ENCODE measurements at regions not wholly inside any gene's neighbourhood (a gene's known extent, or its start where the extent isn't known, plus 50 kb on each side); places are given as distances from the start of the nearest gene placed in this dataset.
"Not testable (repeated sequence)": the region's sequence is repeated elsewhere in the genome, so short reads cannot be mapped to it uniquely, and the experiment has no call there.

GRCh38 chr10:65030263-65030662 lies 1509.1 kb downstream of the REEP3 start:
- no peak for ATAC-seq (replicated peaks in 6 of 8)
- in situ Hi-C loops (cut with MboI; ENCODE audit: low pct_unique_long_range_greater_than_20kb in 2 of 9, low sequenced_read_pairs in 9 of 9, unreplicated experiment in 9 of 9): no loop called here

GRCh38 chr10:65032867-65033769 lies 1511.9 kb downstream of the REEP3 start:
- no peak overlapping the region for H3K27ac ChIP-seq
- in situ Hi-C loops (cut with MboI; ENCODE audit: low pct_unique_long_range_greater_than_20kb in 2 of 9, low sequenced_read_pairs in 9 of 9, unreplicated experiment in 9 of 9): no loop called here
- 3 to 92% (median 61%) methylated on average over 2 to 4 of the region's 4 CpGs for WGBS, 10 experiments
- ATAC-seq (replicated peaks in 6 of 8): peak in 3 of 8 experiments; percentile 54 to 77 (median 62)
- H3K4me3 ChIP-seq: no peak overlapping the region
- no peaks in the 10 kb centered on the region for H3K4me1 ChIP-seq (replicated peaks in 1 of 2)

More at GRCh38 chr10:65030263-65030662, 1509.1 kb downstream of the REEP3 start:
- H3K4me3 ChIP-seq: no peak overlapping the region
- no peak overlapping the region for H3K27ac ChIP-seq
- no peaks in the 10 kb centered on the region for H3K4me1 ChIP-seq (replicated peaks in 1 of 2)

DNA sequence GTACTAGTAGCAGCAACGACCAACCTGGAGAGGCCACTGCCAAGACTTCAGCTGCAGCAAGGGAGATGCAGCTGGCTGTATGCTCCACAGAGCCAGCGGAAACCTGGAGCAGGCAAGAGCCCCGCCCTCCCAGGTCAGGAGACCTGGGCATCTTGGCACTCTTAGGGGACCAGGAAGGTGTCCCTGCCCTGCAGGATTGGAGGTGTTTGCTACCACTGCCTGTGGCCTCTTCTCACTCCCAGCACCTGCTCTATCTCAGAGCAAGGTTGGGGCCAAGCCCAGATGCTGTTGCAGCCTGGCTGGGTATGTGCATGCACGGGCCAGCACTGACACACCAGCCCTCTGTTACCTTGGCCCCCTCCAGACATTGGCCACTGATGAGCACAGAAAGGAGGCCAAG lies 1512.8 kb downstream of the REEP3 start:
- in situ Hi-C loops (cut with MboI; ENCODE audit: low pct_unique_long_range_greater_than_20kb in 2 of 9, low sequenced_read_pairs in 9 of 9, unreplicated experiment in 9 of 9): no loop called here
- 0 to 89% (median 17%) methylated on average over 1 to 3 of the region's 4 CpGs; no CpG with 5 or more reads in 5 of the 10 experiments for WGBS, 10 experiments
- Histone ChIP-seq H3K4me3 (no peak overlapping the region), H3K4me1 (replicated peaks in 1 of 2) (no peaks in the 10 kb centered on the region), H3K27ac (no peak overlapping the region)
- ATAC-seq (replicated peaks in 6 of 8): peak in 2 of 8 experiments; percentile 22 to 24

GRCh38 chr10:65040796-65041195 lies 1519.6 kb downstream of the REEP3 start:
- H3K4me1 ChIP-seq (replicated peaks in 1 of 2): no peaks in the 10 kb centered on the region
- H3K27ac ChIP-seq: no peak overlapping the region
- ATAC-seq (replicated peaks in 6 of 8): no peak
- in situ Hi-C loops (cut with MboI; ENCODE audit: low pct_unique_long_range_greater_than_20kb in 2 of 9, low sequenced_read_pairs in 9 of 9, unreplicated experiment in 9 of 9): no loop called here
- H3K4me3 ChIP-seq: no peak overlapping the region

DNA sequence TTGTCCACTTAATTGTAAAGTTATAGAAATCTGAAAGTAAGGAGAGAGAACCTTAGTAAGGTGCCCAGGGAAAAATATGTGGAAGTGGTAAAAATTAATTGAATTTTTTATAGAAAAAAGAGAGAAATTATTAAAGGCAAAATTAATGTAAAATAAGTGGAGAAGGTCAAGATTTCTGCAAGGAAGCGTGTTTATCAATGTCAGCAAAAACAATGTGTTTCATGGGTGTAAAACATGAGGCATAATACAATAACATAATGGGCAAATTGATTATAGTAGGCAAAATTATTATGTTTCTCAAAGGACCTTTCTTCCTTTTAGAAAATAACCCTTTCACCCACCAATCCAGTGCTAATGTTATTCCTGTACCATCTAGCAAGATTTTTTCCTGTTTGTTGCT lies 1520.1 kb downstream of the REEP3 start:
- no peak overlapping the region for H3K27ac ChIP-seq
- no peaks in the 10 kb centered on the region for H3K4me1 ChIP-seq (replicated peaks in 1 of 2)
- 0 to 92% (median 78%) methylated on average over 1 of the region's 1 CpG; no CpG with 5 or more reads in 1 of the 10 experiments for WGBS, 10 experiments
- in situ Hi-C loops (cut with MboI; ENCODE audit: low pct_unique_long_range_greater_than_20kb in 2 of 9, low sequenced_read_pairs in 9 of 9, unreplicated experiment in 9 of 9): no loop called here
- H3K4me3 ChIP-seq: no peak overlapping the region
- no peak for ATAC-seq (replicated peaks in 6 of 8)

DNA sequence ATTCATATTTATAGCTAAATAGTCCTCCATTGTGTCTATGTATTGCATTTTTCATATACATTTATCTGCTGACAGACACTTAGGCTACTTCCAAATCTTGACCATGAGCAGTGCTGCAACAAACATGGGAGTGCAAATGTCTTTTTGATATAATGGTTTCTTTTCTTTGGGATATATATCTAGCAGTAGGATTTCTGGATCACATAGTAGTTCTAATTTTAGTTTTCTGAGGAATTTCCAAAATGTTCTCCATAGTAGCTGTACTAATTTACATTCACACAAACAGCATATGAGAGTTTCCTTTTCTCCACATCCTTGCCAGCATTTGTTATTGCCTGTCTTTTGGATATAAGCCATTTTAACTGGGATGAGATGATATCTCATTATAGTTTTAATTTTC lies 1521.3 kb downstream of the REEP3 start:
- Histone ChIP-seq H3K4me3 (no peak overlapping the region), H3K4me1 (replicated peaks in 1 of 2) (no peaks in the 10 kb centered on the region), H3K27ac (no peak overlapping the region)
- no peak for ATAC-seq (replicated peaks in 6 of 8)
- in situ Hi-C loops (cut with MboI; ENCODE audit: low pct_unique_long_range_greater_than_20kb in 2 of 9, low sequenced_read_pairs in 9 of 9, unreplicated experiment in 9 of 9): no loop called here

DNA sequence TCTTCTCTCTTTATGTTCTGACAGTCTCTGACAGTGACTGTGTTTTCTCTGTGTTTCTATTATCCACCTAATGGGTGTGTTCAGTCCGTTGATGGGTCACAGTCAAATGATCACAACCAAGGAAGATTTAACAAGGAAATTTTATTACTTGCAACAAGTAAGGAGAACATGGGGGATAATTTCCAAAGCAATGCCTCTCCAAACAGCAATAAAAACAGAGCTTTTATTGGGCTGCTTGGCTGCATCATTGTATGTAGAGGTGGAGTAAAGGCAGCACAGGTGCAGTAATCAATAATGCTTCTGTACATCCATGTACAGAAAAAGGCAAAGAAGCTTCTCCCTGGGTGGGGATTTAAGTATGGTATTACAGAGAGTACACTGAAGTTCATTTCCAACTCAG lies 1525.6 kb downstream of the REEP3 start:
- H3K4me3 ChIP-seq: no peak overlapping the region
- WGBS, 10 experiments: 0 to 86% (median 43%) methylated on average over 1 of the region's 1 CpG; no CpG with 5 or more reads in 1 of the 10 experiments
- no peak overlapping the region for H3K27ac ChIP-seq
- no peaks in the 10 kb centered on the region for H3K4me1 ChIP-seq (replicated peaks in 1 of 2)
- in situ Hi-C loops (cut with MboI; ENCODE audit: low pct_unique_long_range_greater_than_20kb in 2 of 9, low sequenced_read_pairs in 9 of 9, unreplicated experiment in 9 of 9): no loop called here
- no peak for ATAC-seq (replicated peaks in 6 of 8)

DNA sequence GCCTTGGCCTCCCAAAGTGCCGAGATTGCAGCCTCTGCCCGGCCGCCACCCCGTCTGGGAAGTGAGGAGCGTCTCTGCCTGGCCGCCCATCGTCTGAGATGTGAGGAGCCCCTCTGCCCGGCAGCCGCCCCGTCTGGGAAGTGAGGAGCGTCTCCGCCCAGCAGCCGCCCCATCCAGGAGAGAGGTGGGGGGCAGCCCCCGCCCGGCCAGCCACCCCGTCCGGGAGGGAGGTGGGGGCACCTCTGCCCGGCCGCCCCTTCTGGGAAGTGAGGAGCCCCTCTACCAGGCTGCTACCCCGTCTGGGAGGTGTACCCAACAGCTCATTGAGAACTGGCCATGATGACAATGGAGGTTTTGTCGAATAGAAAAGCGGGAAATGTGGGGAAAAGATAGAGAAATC lies 1530.9 kb downstream of the REEP3 start:
- WGBS, 10 experiments: no CpG with 5 or more reads among the region's 22 CpGs

DNA sequence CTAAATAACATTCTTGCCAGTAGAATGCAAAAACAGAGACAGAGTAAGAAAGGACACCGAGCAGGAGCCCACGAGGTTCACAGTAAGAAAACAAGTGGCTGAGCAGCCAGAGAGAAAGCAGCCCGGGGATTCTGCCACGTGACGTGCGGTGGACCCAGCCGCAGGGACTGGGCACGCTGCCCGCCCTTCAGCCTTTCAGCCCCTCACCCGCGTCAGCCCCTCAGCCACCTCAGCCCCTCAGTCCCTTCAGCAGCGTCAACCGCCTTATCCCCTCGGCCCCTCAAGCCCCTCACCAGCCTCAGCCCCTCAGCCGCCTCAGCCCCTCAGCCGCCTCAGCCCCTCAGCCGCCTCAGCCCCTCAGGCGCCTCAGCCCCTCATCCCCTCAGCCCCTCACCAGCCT lies 1532.2 kb downstream of the REEP3 start:
- H3K27ac ChIP-seq; H3K4me1 ChIP-seq (replicated peaks in 1 of 2); ATAC-seq (replicated peaks in 6 of 8); H3K4me3 ChIP-seq; in situ Hi-C loops (cut with MboI; ENCODE audit: low pct_unique_long_range_greater_than_20kb in 2 of 9, low sequenced_read_pairs in 9 of 9, unreplicated experiment in 9 of 9): not testable (repeated sequence)
- 70 to 100% (median 85%) methylated on average over 1 to 9 of the region's 18 CpGs; no CpG with 5 or more reads in 4 of the 10 experiments for WGBS, 10 experiments

More for the DNA sequence above, 1530.9 kb downstream of the REEP3 start:
- H3K4me3 ChIP-seq; H3K4me1 ChIP-seq (replicated peaks in 1 of 2); H3K27ac ChIP-seq; ATAC-seq (replicated peaks in 6 of 8); in situ Hi-C loops (cut with MboI; ENCODE audit: low pct_unique_long_range_greater_than_20kb in 2 of 9, low sequenced_read_pairs in 9 of 9, unreplicated experiment in 9 of 9): not testable (repeated sequence)

DNA sequence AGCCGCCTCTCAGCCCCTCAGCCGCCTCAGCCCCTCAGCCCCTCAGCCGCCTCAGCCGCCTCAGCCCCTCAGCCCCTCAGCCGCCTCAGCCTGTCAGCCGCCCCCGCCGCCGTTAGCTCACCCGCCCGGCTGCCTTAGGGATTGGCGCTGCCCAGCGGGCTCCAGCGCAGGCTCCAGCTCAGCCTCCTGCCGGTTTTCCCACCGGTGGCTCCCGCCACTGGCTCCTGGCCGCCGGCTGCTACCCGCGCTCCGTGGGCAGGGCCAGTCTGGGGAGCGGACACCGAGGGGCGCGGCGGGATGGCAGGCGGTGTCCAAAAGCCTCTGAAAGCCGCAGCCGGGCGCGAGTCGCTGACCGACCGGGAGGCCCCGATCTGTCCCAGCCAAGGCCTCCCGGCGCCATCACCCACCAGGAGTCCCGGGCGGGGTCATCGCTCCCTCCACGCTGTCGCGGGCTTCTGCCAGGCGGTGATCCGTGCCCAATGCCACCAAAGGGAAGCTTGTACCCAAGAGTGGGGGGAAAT lies 1532.7 kb downstream of the REEP3 start:
- ATAC-seq (replicated peaks in 6 of 8); in situ Hi-C loops (cut with MboI; ENCODE audit: low pct_unique_long_range_greater_than_20kb in 2 of 9, low sequenced_read_pairs in 9 of 9, unreplicated experiment in 9 of 9); H3K4me1 ChIP-seq (replicated peaks in 1 of 2); H3K4me3 ChIP-seq; H3K27ac ChIP-seq: not testable (repeated sequence)
- WGBS, 10 experiments: 100% methylated on average over 1 of the region's 46 CpGs; no CpG with 5 or more reads in 9 of the 10 experiments

DNA sequence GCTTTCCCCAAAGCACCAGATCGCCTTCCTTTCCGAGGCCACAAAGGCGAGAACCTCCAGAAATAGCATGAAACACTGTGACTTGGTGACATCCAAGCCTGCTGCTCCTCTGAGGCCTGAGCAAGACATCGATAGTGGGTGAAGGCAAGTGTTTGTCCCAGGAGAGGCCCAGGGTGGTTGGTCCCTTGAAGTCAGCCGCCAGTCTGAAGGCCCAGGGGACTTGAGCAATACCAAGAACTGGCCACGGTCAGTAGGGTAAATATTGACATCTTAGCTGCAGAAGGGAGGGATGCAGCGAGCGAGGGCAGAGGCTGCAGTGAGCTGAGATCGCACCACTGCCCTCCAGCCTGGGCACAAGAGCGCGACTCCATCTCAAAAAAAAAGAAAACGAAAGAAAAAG lies 1533.5 kb downstream of the REEP3 start:
- in situ Hi-C loops (cut with MboI; ENCODE audit: low pct_unique_long_range_greater_than_20kb in 2 of 9, low sequenced_read_pairs in 9 of 9, unreplicated experiment in 9 of 9): not testable (repeated sequence)
- WGBS, 10 experiments: 45 to 100% (median 88%) methylated on average over 2 to 8 of the region's 12 CpGs; no CpG with 5 or more reads in 1 of the 10 experiments

DNA sequence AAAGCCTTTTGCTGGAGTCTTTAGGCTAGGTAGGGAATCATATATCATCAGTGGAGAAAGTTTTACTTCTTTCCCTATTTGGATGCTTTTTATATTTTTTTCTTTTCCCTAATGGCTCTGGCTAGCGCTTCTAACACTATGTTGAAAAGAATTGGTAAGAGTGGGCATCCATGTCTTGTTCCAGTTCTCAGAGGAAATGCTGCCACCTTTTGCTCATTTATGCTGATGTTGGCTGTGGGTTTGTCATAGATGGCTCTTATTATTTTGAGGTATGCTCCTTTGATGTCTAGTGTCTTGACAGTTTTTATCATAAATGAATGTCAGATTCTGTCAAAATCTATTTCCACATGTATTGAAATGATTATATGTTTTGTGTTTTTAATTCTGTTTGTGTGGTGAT lies 1544.1 kb downstream of the REEP3 start:
- H3K4me1 ChIP-seq (replicated peaks in 1 of 2): no peaks in the 10 kb centered on the region
- H3K4me3 ChIP-seq: no peak overlapping the region
- WGBS, 10 experiments: 0 to 100% (median 67%) methylated on average over 1 of the region's 1 CpG; no CpG with 5 or more reads in 3 of the 10 experiments
- no peak overlapping the region for H3K27ac ChIP-seq
- no peak for ATAC-seq (replicated peaks in 6 of 8)
- in situ Hi-C loops (cut with MboI; ENCODE audit: low pct_unique_long_range_greater_than_20kb in 2 of 9, low sequenced_read_pairs in 9 of 9, unreplicated experiment in 9 of 9): no loop called here

More for the DNA sequence above, 1533.5 kb downstream of the REEP3 start:
- ATAC-seq (replicated peaks in 6 of 8); H3K4me1 ChIP-seq (replicated peaks in 1 of 2); H3K27ac ChIP-seq; H3K4me3 ChIP-seq: not testable (repeated sequence)

DNA sequence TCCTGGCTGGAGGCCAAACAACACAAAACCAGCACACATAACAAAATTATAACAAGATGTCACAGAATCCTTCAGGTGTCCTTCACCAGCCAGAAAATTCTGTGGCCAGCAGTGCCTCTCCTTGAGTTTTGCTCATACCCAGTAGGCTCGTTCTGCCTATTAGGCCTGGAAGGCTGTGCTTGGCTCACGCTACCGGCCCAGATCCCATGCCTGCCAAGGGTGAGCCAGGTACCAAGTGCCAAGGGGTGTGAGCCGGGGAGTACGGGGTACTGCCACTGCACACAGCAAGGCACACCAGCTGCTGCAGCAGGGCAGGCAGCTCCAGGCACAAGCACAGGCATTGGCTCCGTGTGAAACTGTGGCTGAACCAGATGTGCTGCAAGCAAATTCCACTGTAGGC lies 1562.0 kb downstream of the REEP3 start:
- in situ Hi-C loops (cut with MboI; ENCODE audit: low pct_unique_long_range_greater_than_20kb in 2 of 9, low sequenced_read_pairs in 9 of 9, unreplicated experiment in 9 of 9): no loop called here
- no peak for ATAC-seq (replicated peaks in 6 of 8)
- 0 to 67% (median 44%) methylated on average over 1 to 4 of the region's 6 CpGs; no CpG with 5 or more reads in 5 of the 10 experiments for WGBS, 10 experiments
- H3K4me1 ChIP-seq (replicated peaks in 1 of 2): no peaks in the 10 kb centered on the region
- no peak overlapping the region for H3K27ac ChIP-seq
- H3K4me3 ChIP-seq: no peak overlapping the region

DNA sequence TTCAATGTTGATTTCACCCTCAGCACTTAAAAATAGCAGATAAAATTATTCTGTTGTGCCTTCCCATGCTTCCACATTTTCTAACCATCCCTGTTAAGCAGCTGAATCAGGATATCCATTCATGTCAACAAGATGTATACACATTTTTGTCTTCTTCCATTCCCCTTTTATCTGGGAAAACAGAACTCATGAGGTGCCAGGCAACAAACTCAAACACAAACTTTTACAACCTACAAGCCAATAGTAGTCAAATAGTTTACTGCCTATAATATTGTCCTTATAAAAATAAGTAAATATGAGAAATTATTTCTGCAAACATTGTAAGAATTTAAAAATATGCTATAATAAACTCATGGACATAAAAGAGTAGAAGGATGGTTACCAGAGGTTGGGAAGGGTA lies 1569.8 kb downstream of the REEP3 start:
- ATAC-seq (replicated peaks in 6 of 8): peak in 1 of 8 experiments; percentile 27
- no peaks in the 10 kb centered on the region for H3K4me1 ChIP-seq (replicated peaks in 1 of 2)
- in situ Hi-C loops (cut with MboI; ENCODE audit: low pct_unique_long_range_greater_than_20kb in 2 of 9, low sequenced_read_pairs in 9 of 9, unreplicated experiment in 9 of 9): no loop called here
- H3K27ac ChIP-seq: no peak overlapping the region
- no peak overlapping the region for H3K4me3 ChIP-seq

Data from motor neuron (in vitro differentiated cells).